ENCODE measurements at regions not wholly inside any gene's neighbourhood (a gene's known extent, or its start where the extent isn't known, plus 50 kb on each side); places are given as distances from the start of the nearest gene placed in this dataset.

- no peaks in the 10 kb centered on the region for H3K9me3 ChIP-seq (replicated peaks in 1 of 3)
- WGBS, 4 donors: 67 to 73% (median 71%) methylated on average over 3 of the region's 3 CpGs
- TF ChIP-seq POLR2A (IDR thresholded peaks at IDR 0.05) (no peak), CTCF (IDR thresholded peaks at IDR 0.05) (no peak)
- no peaks in the 10 kb centered on the region for H3K27me3 ChIP-seq
- DNase-seq: no peak
- H3K4me3 ChIP-seq: no peak overlapping the region
- H3K4me1 ChIP-seq (replicated peaks in 1 of 2): no peaks in the 10 kb centered on the region
- no peaks in the 10 kb centered on the region for H3K36me3 ChIP-seq (replicated peaks in 1 of 2)
- no peak overlapping the region for H3K27ac ChIP-seq
- intact Hi-C loops (cut with DNase I): no loop called here
Measured at GRCh38 chr20:51869002-51869401, 66.7 kb upstream of the SALL4 start.

DNA sequence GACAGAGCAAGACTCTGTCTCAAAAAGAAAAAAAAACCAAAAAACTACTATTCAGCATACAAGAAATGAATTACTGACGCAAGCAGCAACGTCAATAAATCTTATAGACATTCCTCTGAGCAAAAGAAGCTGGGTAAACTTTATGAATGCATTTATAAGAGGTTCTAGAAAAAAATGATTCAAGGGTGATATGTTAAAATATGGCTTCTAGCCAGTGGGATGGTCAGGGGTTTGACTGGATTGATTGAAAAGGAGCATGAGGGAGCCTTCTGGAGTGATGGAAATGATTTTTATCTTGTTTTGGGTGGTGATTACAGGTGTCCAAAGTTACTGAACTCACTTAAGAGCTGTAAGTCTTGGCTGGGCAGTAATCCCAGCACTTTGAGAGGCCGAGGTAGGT, 64.9 kb upstream of the SALL4 start:
- H3K36me3 ChIP-seq (replicated peaks in 1 of 2): no peaks in the 10 kb centered on the region
- 64 to 71% (median 67%) methylated on average over 3 of the region's 3 CpGs for WGBS, 4 donors
- H3K4me3 ChIP-seq: no peak overlapping the region
- intact Hi-C loops (cut with DNase I): no loop called here
- no peaks in the 10 kb centered on the region for H3K4me1 ChIP-seq (replicated peaks in 1 of 2)
- TF ChIP-seq CTCF (IDR thresholded peaks at IDR 0.05) (no peak), POLR2A (IDR thresholded peaks at IDR 0.05) (no peak)
- H3K9me3 ChIP-seq (replicated peaks in 1 of 3): no peaks in the 10 kb centered on the region
- no peak overlapping the region for H3K27ac ChIP-seq
- H3K27me3 ChIP-seq: no peaks in the 10 kb centered on the region
- DNase-seq: no peak

- Histone ChIP-seq H3K4me3 (no peak overlapping the region), H3K27ac (no peak overlapping the region), H3K27me3 (no peaks in the 10 kb centered on the region), H3K9me3 (replicated peaks in 1 of 3) (no peaks in the 10 kb centered on the region), H3K4me1 (replicated peaks in 1 of 2) (no peaks in the 10 kb centered on the region), H3K36me3 (replicated peaks in 1 of 2) (no peaks in the 10 kb centered on the region)
- intact Hi-C loops (cut with DNase I): no loop called here
- WGBS, 4 donors: 86 to 95% (median 93%) methylated on average over 5 to 14 of the region's 14 CpGs
- TF ChIP-seq POLR2A (IDR thresholded peaks at IDR 0.05) (no peak), CTCF (IDR thresholded peaks at IDR 0.05) (no peak)
- DNase-seq: no peak
Measured at GRCh38 chr20:51864967-51865366, 62.6 kb upstream of the SALL4 start.

- Histone ChIP-seq H3K4me1 (replicated peaks in 1 of 2) (no peaks in the 10 kb centered on the region), H3K27me3 (no peaks in the 10 kb centered on the region), H3K36me3 (replicated peaks in 1 of 2) (no peaks in the 10 kb centered on the region), H3K4me3 (no peak overlapping the region), H3K9me3 (replicated peaks in 1 of 3) (no peaks in the 10 kb centered on the region), H3K27ac (no peak overlapping the region)
- no peak for DNase-seq
- TF ChIP-seq POLR2A (IDR thresholded peaks at IDR 0.05) (no peak), CTCF (IDR thresholded peaks at IDR 0.05) (no peak)
- 69 to 87% (median 85%) methylated on average over 6 to 8 of the region's 8 CpGs for WGBS, 4 donors
- intact Hi-C loops (cut with DNase I): no loop called here
Measured at GRCh38 chr20:51862796-51863195, 60.5 kb upstream of the SALL4 start.

Measured in adrenal gland (tissue), 9 donors.